ENCODE measurements at regions not wholly inside any gene's neighbourhood (a gene's known extent, or its start where the extent isn't known, plus 50 kb on each side); places are given as distances from the start of the nearest gene placed in this dataset.

GRCh38 chr5:167895899-167896659 lies 395.4 kb upstream of the WWC1 start:
- no peak for DNase-seq (ENCODE audit: low read depth, low spot score)

DNA sequence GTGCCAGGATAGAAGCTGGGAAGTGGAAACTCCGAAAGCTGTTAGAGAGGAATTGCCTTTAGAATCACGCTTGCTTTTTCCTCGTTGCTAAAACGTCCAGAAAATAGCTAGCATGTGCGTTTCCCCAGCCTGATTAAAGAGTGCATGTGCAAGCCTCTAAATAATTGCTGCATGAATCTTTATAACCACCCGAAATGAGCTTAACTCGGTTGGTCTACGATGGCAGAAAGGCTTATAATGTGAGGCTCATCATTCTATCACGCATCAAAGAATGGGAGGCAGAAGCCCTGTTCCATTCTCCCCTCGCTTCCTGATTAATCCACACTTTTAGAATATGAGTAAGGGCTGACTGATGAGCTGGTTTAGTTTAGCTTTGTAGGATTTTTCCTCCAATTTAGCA lies 394.6 kb upstream of the WWC1 start:
- no peak for DNase-seq (ENCODE audit: low read depth, low spot score)

DNA sequence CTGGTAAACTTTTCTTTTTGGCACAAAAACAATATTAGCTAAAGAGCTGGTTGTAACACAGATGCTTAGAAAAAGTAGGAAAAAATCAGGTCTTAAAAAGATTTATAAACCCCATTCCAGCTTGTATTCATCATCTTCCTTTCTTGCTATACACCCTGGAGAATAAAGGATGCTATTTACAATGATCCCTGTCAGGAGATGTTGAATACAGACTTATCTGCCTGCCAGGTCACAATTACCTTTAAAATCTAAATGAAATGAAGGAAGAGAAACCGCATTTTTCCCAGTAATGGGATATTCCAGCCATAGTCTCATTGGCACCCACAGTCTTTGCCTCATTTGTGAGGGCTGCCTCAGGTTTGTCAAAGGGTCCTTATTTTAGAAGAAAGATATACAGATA lies 394.1 kb upstream of the WWC1 start:
- DNase-seq (ENCODE audit: low read depth, low spot score): no peak

DNA sequence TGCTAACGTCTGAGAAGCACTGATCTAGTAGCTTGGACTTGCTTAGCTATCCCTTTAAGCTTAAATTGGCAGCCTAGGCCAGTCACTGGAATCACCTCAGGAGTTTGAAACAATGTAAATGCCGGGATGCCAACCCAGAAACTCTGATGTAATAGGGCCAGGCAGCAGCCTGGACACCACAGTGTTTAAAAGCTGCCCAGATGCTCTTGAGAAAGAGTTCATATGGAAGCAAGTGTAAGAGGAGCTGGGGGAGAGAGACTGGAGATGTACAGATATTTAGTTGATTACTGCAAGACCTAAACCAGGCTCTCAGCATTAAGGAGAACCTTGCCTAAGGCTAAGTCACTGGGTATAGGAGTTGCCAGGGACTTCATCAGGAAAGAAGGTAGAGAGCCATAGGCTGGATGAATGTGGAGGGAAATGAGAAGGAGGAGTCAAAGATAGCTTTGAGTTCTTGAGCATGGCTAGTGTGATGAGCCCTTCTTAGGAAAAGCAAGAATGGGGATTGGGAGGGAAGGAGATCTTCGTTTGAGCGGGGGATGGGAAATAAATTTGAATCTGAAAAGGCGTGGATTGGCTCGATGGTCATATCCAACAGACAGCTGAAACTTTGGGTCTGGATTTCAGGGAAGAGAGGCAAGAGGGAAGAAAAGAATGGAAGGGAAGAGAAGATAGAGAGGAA lies 392.9 kb upstream of the WWC1 start:
- DNase-seq (ENCODE audit: low read depth, low spot score): no peak

- no peak for DNase-seq (ENCODE audit: low read depth, low spot score)
Measured at GRCh38 chr5:167899490-167900070, 391.9 kb upstream of the WWC1 start.

DNA sequence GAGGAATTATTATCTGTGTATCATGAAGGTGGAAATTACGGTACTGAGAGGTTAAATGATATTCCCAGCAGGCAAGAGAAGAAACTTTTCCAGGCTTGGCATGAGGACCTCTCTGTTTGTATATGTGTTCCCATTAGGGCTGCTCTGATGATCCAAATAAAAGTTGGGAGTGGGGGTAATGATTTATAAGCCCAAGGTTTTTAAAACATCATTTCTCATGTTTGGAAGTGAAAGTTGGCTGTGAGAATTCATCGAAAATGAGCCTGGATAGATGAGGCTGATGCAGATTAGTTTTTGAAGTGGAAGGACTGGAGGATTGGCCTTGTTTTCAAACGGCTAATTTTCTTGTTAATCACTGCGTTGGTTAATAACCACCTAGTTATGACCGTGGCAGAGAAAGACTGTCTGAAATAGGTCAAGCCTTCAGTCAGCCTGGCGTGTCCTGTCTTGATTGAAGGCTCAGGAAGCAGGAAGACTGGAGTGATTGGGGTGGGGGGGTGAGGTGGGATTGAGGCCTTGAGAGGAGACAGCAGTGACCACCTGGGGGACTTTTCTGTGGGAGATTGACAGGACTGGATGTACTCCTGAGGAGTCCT lies 391.0 kb upstream of the WWC1 start:
- no peak for DNase-seq (ENCODE audit: low read depth, low spot score)

DNA sequence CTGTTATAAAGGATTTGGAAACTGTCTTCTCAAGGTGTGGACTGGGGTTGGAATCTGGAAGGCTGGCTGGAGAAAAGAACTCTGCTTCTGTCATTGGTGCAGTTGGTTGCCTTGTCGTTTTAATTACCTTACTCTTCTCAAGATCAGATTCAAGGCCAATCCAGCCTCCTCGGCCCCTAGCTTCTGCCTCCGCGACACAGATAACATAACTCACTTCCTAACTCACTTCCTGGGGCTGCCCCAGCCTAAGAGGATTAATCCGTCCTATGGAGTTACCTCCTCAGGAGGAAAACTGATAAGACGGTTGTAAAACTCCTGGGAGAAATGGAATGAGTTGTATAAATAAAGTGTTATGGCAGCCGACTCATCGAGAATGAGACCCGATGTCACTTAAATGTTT lies 389.1 kb upstream of the WWC1 start:
- DNase-seq (ENCODE audit: low read depth, low spot score): no peak

DNA sequence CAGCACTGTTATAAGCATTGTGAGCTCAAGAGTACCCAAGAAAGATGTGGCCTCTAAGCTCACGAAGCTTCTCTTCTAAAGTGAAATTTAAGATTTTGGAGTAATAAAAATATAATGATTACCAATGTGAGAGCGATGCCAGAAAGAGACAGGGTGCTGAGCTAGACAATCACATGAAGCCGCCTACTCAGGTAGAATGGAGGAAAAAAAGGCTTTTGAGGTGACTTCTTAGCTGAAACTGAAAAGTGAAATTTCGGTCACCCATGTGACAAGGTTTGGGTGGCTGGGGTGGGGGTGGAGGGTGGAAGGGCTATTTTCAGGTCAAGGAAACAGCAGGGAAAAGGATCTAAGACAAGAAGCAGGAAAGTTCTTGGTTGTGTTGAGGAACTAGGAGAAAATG lies 388.2 kb upstream of the WWC1 start:
- no peak for DNase-seq (ENCODE audit: low read depth, low spot score)

DNA sequence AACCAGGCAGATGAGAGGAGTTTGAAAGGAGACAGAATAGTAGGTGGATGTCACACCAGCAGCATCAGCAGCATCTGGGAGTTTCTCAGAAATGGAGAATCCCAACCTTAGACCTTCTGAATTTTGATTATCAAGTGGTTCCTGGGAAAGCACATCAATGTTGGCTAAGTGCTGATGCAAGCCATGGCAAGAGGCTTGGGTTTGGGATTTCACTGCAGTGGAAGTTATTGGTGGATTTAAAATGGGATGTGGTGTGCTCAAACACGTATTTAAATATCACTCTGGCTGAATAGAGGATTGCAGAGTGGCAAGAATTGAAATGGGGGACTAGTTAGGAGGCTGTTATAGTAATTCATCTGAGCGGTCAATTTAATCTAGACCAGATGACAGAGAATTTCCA lies 387.8 kb upstream of the WWC1 start:
- DNase-seq (ENCODE audit: low read depth, low spot score): no peak

GRCh38 chr5:167905919-167906853 lies 385.3 kb upstream of the WWC1 start:
- DNase-seq (ENCODE audit: low read depth, low spot score): no peak

- DNase-seq (ENCODE audit: low read depth, low spot score): no peak
Measured at GRCh38 chr5:167908606-167909005, 382.8 kb upstream of the WWC1 start.

DNA sequence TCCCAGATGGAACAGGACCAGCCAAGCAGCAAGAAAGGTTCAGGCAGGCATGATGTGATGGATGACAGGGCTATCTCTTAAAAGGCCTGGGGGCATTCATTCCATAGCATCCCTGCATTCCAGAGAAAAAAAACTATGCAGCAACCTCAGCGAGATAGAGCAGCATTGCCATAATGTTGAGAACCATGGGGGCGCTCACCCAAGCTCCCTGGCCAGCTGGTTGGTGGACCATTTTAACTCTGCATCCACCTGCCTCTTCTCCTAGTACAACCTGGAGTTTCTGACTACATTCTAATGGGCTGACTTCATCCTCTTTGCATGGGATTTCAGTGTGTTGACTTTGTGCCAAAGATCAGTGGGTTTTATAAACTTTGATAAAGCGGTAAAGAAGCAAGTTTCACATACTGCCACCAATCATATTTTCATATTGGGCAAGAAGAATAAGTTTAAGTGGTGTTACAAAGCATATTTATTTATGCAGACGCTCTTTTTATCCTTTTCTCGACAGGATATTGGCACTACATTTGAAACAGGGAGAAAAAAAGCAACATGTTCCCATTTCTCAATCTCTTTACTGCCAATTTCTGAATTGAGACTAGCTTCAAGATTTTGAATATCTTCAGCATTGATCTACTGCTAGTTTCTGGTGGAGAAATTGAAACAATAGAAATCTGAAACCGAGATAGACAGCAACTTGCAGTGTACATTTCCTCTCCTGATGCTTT lies 378.3 kb upstream of the WWC1 start:
- no peak for DNase-seq (ENCODE audit: low read depth, low spot score)

- no peak for DNase-seq (ENCODE audit: low read depth, low spot score)
Measured at GRCh38 chr5:167915237-167915636, 376.2 kb upstream of the WWC1 start.

- no peak for DNase-seq (ENCODE audit: low read depth, low spot score)
Measured at GRCh38 chr5:167916261-167916691, 375.2 kb upstream of the WWC1 start.

- no peak for DNase-seq (ENCODE audit: low read depth, low spot score)
Measured at GRCh38 chr5:167916706-167917105, 374.7 kb upstream of the WWC1 start.

DNA sequence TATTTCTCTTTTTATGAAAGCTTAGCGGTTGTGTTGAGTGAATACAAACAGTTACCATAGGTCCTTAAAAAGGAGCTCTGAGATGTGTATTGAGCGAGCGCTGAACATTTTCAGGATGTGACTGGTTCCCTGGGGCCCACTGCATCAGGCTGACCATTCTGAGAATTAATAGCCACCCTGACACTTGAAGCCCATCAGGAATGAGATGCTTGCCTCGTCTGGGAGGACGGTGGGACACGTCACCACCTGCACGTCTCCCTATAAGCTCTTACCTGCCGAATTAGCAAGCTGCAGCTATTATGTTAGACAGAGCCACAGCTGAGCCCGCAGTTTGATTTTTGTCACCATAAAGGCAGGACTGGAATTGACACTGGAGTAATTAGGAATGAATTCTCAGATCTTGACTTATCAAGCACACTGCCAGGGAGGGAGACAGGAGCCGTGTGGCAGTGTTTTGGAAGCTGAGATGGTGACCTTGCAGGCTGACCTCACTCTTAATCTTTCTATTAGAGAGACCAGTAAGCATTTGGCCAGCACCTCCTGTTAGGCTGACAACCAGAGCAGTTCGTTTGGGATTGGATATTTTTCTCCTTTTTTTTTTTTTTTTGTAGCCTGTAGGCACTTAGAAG lies 373.1 kb upstream of the WWC1 start:
- no peak for DNase-seq (ENCODE audit: low read depth, low spot score)

GRCh38 chr5:167918813-167919483 lies 372.5 kb upstream of the WWC1 start:
- no peak for DNase-seq (ENCODE audit: low read depth, low spot score)

DNA sequence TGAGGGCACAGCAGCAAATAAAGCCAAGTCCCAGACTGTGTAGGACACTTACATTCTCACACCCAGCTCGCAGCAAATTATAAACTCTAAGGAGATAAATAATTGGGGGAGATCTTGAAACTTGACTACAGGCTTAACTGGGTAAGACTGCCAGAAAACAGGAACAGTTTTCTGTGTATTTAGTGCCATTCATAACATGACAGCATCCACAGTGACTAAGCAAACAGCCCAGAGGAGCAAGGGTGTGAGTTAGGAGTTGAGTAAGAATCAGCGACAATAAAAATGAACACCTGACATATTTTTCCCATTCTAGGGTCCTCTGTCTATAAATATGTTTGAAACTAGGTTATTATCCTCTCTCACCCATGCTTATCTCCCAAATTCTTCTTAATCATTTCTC lies 370.9 kb upstream of the WWC1 start:
- no peak for DNase-seq (ENCODE audit: low read depth, low spot score)

DNA sequence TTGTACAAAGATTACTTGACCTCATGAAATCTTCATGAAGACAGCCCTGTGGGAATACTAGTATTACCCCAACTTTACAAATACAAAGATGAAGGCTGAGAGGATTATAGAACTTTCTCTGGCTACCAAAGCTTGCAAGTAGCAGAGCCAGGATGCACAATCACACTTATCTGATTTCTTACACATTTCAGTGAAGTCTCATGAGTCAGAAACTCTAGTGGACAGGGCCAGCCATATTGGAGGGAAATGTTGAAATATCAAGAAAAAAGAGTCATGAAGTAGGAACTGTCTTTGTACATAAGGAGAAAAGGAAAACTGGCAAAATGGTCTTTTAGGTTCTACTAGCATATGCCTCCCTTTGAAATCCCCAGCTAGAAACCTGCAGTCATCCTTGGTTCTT lies 369.6 kb upstream of the WWC1 start:
- no peak for DNase-seq (ENCODE audit: low read depth, low spot score)

DNA sequence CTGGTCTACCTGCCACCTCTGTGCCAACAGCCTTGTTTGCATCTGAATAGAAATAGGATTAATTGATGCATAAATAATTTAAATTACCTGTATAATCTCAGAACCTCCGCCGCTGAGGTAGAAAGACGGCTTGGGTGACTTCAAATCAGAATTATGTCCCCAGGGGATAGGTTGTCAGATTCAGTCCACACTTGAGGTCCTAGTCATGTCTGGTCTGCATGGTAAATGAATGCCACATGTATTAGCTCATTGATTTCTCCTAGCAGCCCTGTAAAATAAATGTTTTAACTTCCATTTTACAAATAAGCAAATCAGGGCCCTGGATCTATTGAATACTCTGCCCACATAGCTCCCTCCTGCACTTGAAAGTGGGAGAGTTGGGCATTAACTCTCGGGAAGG lies 368.0 kb upstream of the WWC1 start:
- DNase-seq (ENCODE audit: low read depth, low spot score): no peak

All from pulmonary artery endothelial cell (primary cell).